NCI-H2081 treated with DMSO at 0.1 percent for 48 hours (cell line): ENCODE measurements at regions not wholly inside any gene's neighbourhood (a gene's known extent, or its start where the extent isn't known, plus 50 kb on each side); places are given as distances from the start of the nearest gene placed in this dataset.

Experiments used
- DNase-seq: peaks from one replicate; lab custom pipeline; 2025; lab: John Stamatoyannopoulos, UW

- no peak for DNase-seq
These were observed 56.0 kb upstream of the OR13F1 start for GRCh38 chr9:104448036-104448435.
